GM10248 (cell line): ENCODE measurements at regions not wholly inside any gene's neighbourhood (a gene's known extent, or its start where the extent isn't known, plus 50 kb on each side); places are given as distances from the start of the nearest gene placed in this dataset.

ENCODE experiments used
- CTCF ChIA-PET: fragments of 300-600 bp; sonication (Branson Sonifier 250); formaldehyde crosslinking; extraction: SDS; loops from one replicate; lab custom pipeline; 2021; ENCODE audit warnings: antibody characterized with exemption; lab: Yijun Ruan, JAX
- POLR2A ChIA-PET: fragments of 350-650 bp; sonication (Branson Sonifier 250); formaldehyde crosslinking; extraction: SDS; loops from one replicate; lab custom pipeline; 2020; ENCODE audit warnings: antibody characterized with exemption; lab: Yijun Ruan, JAX
- DNase-seq: peaks from one replicate; pipeline ENCODE4 v3.0.0; 2012; ENCODE audit errors: extremely low spot score
- TF ChIP-seq, protein P1 (sequence below): IDR thresholded peaks from 2 replicates; pipeline ENCODE4 v1.5.1; 2012; ENCODE audit warnings: mild to moderate bottlenecking, low read depth; ENCODE audit errors: extremely low read depth, missing control alignments, control extremely low read depth

DNA sequence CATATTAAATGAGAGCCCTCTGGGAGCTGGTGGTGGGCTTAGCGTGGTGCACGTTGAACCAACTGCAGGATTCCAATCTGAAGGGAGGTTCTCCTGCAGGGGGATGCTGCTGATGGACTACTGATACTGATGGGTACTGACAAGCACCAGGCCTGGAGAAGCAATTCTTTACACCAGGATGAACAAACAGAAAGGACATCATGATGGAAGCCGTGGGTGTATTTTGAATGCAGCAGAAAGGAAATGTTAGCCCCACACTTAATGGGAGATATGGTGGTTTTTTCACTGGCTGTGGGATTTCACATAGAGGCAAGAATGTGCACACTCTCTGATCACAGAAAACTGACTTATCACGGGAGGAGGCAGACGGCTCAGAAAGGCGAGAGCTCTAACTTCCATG lies 299.7 kb downstream of the TEX29 start:
- no peak for DNase-seq
- CTCF ChIA-PET, result no interaction called here
- POLR2A ChIA-PET, result no interaction called here
- TF ChIP-seq, protein P1, sequence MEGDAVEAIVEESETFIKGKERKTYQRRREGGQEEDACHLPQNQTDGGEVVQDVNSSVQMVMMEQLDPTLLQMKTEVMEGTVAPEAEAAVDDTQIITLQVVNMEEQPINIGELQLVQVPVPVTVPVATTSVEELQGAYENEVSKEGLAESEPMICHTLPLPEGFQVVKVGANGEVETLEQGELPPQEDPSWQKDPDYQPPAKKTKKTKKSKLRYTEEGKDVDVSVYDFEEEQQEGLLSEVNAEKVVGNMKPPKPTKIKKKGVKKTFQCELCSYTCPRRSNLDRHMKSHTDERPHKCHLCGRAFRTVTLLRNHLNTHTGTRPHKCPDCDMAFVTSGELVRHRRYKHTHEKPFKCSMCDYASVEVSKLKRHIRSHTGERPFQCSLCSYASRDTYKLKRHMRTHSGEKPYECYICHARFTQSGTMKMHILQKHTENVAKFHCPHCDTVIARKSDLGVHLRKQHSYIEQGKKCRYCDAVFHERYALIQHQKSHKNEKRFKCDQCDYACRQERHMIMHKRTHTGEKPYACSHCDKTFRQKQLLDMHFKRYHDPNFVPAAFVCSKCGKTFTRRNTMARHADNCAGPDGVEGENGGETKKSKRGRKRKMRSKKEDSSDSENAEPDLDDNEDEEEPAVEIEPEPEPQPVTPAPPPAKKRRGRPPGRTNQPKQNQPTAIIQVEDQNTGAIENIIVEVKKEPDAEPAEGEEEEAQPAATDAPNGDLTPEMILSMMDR, result no peak

DNA sequence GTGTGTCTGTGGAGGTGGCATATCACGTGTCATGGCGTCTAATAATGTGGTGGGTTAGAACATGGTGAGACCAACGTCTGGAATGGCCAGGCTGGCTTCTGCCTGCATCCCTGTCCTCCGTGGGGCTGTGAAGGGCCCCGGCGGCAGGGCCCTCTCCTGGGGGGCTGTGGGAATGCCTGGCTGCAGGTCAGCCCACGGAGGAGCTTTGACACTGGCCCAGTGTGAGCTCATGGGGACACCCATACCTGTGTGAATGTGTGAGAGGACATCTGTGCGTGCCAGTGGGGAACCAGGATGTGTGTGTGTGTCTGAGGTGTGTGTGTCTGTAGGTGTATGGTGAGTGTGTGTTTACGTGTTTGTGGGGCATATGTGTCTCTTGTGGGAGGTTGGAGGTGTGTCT lies 300.1 kb downstream of the TEX29 start:
- ChIA-PET POLR2A (no interaction called here), CTCF (no interaction called here)
- DNase-seq, result no peak
- TF ChIP-seq, protein P1, result no peak

DNA sequence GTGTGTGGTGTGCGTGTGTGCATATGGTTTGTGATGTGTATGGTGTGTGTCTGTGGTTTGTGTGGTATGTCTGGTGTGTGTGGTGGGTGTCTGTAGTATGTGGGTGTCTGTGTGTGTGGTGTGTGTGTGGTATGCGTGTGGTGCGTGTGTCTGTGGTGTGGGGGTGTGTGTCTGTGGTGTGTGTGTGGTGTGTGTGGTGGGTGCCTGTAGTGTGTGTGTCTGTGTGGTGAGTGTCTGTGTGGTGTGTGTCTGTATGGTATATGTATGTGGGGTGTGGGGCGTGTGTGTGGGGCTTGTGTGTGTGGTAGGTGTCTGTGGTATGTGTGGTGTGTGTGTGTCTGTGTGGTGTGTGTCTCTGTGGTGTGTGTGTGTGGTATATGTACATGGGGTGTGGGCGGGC lies 300.7 kb downstream of the TEX29 start:
- TF ChIP-seq, protein P1, result no peak
- CTCF ChIA-PET, result no interaction called here
- POLR2A ChIA-PET, result no interaction called here
- no peak for DNase-seq

DNA sequence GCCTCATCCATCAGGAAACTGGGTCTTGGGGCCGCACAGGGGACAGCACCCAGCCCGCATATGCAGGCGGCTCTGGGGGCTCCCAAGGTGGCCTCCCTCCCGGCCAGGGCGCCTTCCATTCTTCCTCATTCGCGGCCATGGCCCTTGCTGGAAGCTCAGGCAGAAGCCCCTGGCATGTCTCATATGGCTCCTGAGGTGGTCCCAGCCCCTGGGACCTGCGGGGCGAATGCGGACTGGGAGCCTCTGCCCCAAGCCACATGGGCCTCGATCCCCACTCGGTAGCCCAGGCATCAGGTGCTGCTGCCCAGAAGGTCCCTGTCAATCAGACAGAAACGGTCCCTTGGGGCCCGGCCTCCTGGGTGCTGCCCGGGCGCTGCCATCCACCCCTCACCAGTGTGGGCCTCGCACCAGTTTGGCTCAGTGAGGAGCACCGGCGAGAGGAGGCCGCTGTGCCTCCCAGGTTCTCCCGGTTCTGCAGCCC lies 301.6 kb downstream of the TEX29 start:
- POLR2A ChIA-PET, result no interaction called here
- TF ChIP-seq, protein P1, result no peak
- CTCF ChIA-PET, result no interaction called here
- no peak for DNase-seq

DNA sequence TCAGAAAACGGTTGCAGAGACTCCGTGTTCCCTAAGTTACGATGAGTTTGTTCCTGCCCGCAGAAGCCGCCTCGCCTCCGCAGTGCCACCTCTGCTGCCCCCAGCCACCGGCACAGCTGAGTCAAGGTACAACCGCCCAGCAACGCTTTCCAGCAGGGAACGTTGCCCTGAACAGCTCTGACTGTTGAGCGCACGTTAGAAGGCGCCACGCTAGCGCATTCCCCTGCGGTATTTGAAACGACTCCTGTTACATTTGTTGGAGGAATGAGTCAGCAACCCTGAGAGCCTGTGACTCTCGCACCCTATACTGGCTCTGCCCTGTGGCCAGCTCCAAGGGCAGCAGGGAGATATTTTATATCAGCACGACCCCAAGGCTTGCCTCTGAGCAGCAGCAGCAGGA lies 302.8 kb downstream of the TEX29 start:
- CTCF ChIA-PET, result no interaction called here
- TF ChIP-seq, protein P1, result no peak
- POLR2A ChIA-PET, result no interaction called here
- no peak for DNase-seq

DNA sequence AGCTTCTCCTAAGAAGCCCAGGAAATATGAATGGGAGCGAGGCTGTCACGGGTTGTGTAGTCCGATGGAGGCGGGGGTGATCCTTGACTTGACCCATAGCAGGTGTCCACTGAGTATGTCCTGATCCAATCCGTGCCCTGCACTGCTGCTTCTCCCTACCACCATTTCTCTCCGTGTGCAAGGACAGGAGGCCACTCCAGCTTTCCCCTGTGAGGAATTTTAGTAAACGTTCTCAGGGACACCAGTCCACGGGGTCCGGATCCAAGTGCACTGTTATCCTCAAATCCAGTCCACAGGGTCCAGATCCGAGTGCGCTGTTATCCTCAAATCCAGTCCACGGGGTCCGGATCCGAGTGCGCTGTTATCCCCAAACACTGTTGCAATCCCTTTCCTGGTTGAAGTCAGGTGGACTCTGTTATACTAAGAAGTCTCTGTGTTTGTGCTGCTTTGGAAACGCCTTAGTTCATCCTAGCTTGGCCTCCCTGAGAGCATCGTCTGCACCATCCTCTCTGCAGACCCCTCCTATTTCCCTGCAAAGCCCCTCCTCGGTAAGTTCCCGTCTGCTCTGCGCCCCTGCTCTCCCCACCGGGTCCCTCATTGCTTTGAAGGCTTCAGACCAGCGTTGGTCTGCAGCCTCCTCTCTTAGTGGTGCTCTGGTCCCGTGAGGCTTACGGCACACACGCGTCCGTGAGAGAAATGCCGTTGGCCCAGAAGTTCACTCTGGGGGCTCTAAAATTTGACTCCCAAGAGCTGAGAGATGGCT lies 303.5 kb downstream of the TEX29 start:
- POLR2A ChIA-PET, result no interaction called here
- TF ChIP-seq, protein P1, result no peak
- CTCF ChIA-PET, result no interaction called here
- no peak for DNase-seq
